ENCODE measurements at regions not wholly inside any gene's neighbourhood (a gene's known extent, or its start where the extent isn't known, plus 50 kb on each side); places are given as distances from the start of the nearest gene placed in this dataset.

- TF ChIP-seq POLR2A (IDR thresholded peaks at IDR 0.05), result no peak
- TF ChIP-seq CTCF (IDR thresholded peaks at IDR 0.05), result no peak
These were observed 106.4 kb downstream of the MINAR1 start for GRCh38 chr15:79538527-79538926.
